Cardiac muscle cell (in vitro differentiated cells and primary cell): ENCODE measurements at regions not wholly inside any gene's neighbourhood (a gene's known extent, or its start where the extent isn't known, plus 50 kb on each side); places are given as distances from the start of the nearest gene placed in this dataset.

ENCODE experiments used
- DNase-seq, 2 donors: peaks; one replicate each; pipeline versions ENCODE4 v3.0.0 to v3.0.0-alpha.2; 2010 to 2017; ENCODE audit warnings: low read depth in 1 of 2, low spot score in 1 of 2
- H3K27ac ChIP-seq: fragments of 200-600 bp; sonication (generic); 2 replicates; pipeline ENCODE4 v1.5.1; 2016
- H3K27me3 ChIP-seq: fragments of 200-600 bp; sonication (generic); 2 replicates; pipeline ENCODE4 v1.6.0; 2016; ENCODE audit warnings: control low read depth
- H3K36me3 ChIP-seq: fragments of 200-600 bp; sonication (generic); 2 replicates; pipeline ENCODE4 v1.5.1; 2016; ENCODE audit warnings: control low read depth
- H3K4me1 ChIP-seq: fragments of 200-600 bp; sonication (generic); 2 replicates; pipeline ENCODE4 v1.8.1; 2017; ENCODE audit warnings: low read depth, mild to moderate bottlenecking, mixed run types
- H3K4me3 ChIP-seq: fragments of 200-600 bp; sonication (generic); 2 replicates; pipeline ENCODE4 v1.5.1; 2016; ENCODE audit warnings: mild to moderate bottlenecking
- H3K9me3 ChIP-seq: fragments of 200-600 bp; sonication (generic); 2 replicates; pipeline ENCODE4 v1.5.1; 2017; ENCODE audit warnings: low read depth, mild to moderate bottlenecking, control low read depth
- TF ChIP-seq, protein P1 (sequence below): IDR thresholded peaks from 2 replicates; pipeline ENCODE4 v1.5.1; 2012; ENCODE audit warnings: low read depth, mild to moderate bottlenecking, low read length

DNA sequence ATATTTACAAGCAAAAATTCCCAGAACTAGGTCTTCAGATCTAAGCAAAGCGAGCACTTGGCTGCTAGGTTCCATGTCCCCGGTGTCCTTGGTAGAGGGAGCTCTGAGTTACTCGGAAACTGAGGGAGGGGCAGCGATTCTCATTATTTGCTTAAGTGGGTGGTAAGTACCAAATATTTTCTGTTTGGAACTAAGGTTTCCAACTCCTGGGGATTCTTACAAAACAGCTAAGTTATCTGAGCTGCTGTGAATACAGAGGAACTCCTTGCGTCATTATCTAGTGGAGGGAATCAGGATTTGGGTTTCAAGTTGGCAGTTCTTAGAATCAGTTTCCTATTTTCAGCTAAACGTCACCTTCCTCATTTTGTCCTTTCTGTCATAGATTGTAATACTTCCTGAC is 76.8 kb upstream of the IKZF1 start:
- Histone ChIP-seq H3K4me1 (no peaks in the 10 kb centered on the region), H3K36me3 (no peaks in the 10 kb centered on the region), H3K9me3 (peaks cover 3% of the 10 kb centered on the region), H3K27ac (no peak overlapping the region), H3K27me3 (no peaks in the 10 kb centered on the region), H3K4me3 (no peak overlapping the region)
- TF ChIP-seq, protein P1, sequence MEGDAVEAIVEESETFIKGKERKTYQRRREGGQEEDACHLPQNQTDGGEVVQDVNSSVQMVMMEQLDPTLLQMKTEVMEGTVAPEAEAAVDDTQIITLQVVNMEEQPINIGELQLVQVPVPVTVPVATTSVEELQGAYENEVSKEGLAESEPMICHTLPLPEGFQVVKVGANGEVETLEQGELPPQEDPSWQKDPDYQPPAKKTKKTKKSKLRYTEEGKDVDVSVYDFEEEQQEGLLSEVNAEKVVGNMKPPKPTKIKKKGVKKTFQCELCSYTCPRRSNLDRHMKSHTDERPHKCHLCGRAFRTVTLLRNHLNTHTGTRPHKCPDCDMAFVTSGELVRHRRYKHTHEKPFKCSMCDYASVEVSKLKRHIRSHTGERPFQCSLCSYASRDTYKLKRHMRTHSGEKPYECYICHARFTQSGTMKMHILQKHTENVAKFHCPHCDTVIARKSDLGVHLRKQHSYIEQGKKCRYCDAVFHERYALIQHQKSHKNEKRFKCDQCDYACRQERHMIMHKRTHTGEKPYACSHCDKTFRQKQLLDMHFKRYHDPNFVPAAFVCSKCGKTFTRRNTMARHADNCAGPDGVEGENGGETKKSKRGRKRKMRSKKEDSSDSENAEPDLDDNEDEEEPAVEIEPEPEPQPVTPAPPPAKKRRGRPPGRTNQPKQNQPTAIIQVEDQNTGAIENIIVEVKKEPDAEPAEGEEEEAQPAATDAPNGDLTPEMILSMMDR, result no peak
- no peak for DNase-seq

DNA sequence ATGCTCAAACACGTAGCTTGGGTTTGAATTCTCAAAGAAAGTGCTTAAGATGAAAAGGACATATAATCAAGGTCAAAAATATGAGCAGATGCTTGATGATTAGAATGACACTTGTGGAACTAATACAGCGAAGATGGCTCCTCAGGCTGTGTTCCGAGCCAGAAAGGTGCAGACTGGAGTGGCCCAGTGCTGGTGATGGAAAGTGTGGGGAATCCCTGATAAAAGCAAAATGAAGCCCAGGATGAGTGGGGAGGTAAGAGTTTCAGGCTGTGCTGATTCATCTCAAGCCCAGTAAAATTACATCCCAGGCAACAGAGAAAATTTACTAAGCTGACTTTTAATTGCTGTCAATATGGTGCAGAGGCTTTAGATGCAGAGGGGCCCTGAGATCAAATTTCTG is 77.8 kb upstream of the IKZF1 start:
- DNase-seq, result no peak
- Histone ChIP-seq H3K9me3 (peaks cover 3% of the 10 kb centered on the region), H3K4me1 (no peaks in the 10 kb centered on the region), H3K4me3 (no peak overlapping the region), H3K27me3 (no peaks in the 10 kb centered on the region), H3K27ac (no peak overlapping the region), H3K36me3 (no peaks in the 10 kb centered on the region)
- TF ChIP-seq, protein P1, result no peak

DNA sequence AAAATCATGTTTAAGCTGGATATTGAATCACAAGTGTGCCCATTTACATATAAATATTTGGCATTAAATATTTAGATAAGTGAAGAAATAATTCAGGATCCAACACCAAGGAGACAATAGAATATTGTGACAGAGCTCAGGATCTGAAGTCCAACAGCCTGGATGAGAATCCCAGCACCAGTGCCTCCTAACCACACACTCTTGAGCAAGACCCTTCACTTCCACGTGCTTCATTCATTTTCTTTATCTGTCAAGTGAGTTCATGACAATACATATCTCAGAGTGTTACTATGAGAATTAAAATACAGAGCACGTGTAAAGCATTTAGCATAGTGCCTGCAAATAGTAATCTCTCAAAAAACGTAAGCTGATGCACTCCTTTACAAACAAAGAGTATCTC is 78.4 kb upstream of the IKZF1 start:
- TF ChIP-seq, protein P1, result no peak

DNA sequence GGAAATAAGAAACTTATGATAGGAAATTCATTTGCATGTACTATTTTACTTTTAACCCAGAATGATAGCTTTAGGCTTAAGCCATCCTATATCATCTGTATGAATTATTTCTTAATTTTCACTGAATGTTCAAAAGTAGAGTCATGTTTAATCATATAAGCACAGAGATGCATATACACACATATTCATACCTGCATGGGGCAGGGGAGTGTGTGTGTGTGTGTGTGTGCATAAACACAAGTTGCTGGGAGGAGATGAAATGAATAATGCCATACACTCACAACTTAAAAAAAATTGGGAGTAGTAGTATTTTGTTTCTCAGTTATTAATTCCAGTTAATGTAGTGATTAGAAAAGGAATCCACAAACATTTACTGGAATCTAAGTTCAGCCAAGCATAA is 83.1 kb upstream of the IKZF1 start:
- H3K36me3 ChIP-seq, result no peaks in the 10 kb centered on the region
- DNase-seq, result no peak
- TF ChIP-seq, protein P1, result no peak
- H3K27me3 ChIP-seq, result no peaks in the 10 kb centered on the region
- no peaks in the 10 kb centered on the region for H3K9me3 ChIP-seq
- H3K27ac ChIP-seq, result no peak overlapping the region
- H3K4me1 ChIP-seq, result no peaks in the 10 kb centered on the region
- H3K4me3 ChIP-seq, result no peak overlapping the region

More for the DNA sequence above, 78.4 kb upstream of the IKZF1 start:
- H3K27me3 ChIP-seq, result no peaks in the 10 kb centered on the region
- no peak overlapping the region for H3K4me3 ChIP-seq
- H3K4me1 ChIP-seq, result no peaks in the 10 kb centered on the region
- peaks cover 3% of the 10 kb centered on the region for H3K9me3 ChIP-seq
- DNase-seq, result no peak
- H3K36me3 ChIP-seq, result no peaks in the 10 kb centered on the region
- H3K27ac ChIP-seq, result no peak overlapping the region

DNA sequence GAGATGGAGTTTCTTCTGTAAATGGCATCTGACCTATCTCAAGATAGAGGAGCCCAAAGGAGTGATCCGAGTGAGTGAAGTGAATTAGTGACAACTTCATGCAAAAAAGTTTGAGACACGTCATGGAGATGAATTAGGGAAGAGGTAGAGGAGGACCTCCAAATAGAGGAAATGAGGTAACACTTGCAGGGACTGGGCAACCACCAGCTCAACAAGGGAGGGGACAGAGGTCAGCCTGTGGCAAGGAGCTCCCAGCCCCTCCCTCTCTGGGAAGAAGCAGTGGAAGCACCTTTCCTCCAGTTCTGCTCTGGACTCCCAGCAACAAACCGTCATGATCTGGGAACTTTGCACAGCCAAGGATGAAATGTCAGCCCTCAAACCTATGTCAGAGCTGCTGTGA is 83.5 kb upstream of the IKZF1 start:
- Histone ChIP-seq H3K4me1 (no peaks in the 10 kb centered on the region), H3K27me3 (no peaks in the 10 kb centered on the region), H3K9me3 (no peaks in the 10 kb centered on the region), H3K27ac (no peak overlapping the region), H3K36me3 (no peaks in the 10 kb centered on the region), H3K4me3 (no peak overlapping the region)
- no peak for DNase-seq
- TF ChIP-seq, protein P1, result no peak

DNA sequence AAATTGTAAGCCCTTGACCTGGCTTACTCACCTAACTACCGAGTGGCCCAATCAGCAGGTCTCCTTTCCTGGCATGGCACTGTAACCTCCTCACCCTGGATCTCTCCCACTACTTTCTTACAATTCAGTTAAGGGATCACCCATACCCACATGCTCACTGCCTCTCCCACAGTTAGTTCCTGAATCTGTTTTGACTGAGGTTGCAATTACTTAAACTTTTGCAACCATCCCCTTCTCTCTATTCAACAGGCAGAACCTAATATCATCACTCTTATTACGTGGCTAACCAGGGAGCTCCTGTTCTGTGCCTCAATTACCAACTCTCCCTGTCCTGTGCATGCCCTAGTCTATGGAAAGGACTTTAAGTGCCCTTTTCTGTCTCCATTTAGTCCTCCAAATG is 84.2 kb upstream of the IKZF1 start:
- no peaks in the 10 kb centered on the region for H3K4me1 ChIP-seq
- H3K9me3 ChIP-seq, result no peaks in the 10 kb centered on the region
- DNase-seq, result no peak
- H3K27me3 ChIP-seq, result no peaks in the 10 kb centered on the region
- TF ChIP-seq, protein P1, result no peak
- no peaks in the 10 kb centered on the region for H3K36me3 ChIP-seq
- no peak overlapping the region for H3K4me3 ChIP-seq
- H3K27ac ChIP-seq, result no peak overlapping the region
